ENCODE measurements at regions not wholly inside any gene's neighbourhood (a gene's known extent, or its start where the extent isn't known, plus 50 kb on each side); places are given as distances from the start of the nearest gene placed in this dataset.

DNA sequence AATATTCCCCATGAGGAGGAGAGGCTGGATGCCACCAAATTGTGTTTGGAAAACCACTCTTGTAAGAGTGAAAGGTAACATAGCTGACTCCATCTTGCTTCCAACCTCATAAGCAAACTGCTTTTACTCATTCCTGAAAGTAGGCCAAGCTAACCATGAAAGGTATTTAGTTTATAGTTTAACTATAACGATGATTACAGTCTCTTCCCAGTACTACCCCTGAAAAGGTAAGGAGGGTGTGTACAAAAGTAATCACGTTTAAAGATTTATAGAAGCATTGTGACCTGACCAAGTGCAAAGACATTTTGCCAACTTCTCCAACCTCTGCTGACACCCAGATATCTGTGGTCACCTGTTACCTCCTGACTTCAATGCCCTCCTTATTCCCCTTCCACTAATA, 122.6 kb downstream of the CD8B2 start:
- DNase-seq (ENCODE audit: low read depth): no peak
- Histone ChIP-seq H3K36me3 (ENCODE audit: control insufficient read depth, insufficient read depth, low read length) (no peaks in the 10 kb centered on the region), H3K27me3 (ENCODE audit: control insufficient read depth, insufficient read depth, low read length) (no peaks in the 10 kb centered on the region), H3K4me3 (ENCODE audit: low read depth, low read length) (no peak overlapping the region)
- POLR2A ChIA-PET: no interaction called here
- CTCF ChIA-PET: no interaction called here
- TF ChIP-seq, protein P1, sequence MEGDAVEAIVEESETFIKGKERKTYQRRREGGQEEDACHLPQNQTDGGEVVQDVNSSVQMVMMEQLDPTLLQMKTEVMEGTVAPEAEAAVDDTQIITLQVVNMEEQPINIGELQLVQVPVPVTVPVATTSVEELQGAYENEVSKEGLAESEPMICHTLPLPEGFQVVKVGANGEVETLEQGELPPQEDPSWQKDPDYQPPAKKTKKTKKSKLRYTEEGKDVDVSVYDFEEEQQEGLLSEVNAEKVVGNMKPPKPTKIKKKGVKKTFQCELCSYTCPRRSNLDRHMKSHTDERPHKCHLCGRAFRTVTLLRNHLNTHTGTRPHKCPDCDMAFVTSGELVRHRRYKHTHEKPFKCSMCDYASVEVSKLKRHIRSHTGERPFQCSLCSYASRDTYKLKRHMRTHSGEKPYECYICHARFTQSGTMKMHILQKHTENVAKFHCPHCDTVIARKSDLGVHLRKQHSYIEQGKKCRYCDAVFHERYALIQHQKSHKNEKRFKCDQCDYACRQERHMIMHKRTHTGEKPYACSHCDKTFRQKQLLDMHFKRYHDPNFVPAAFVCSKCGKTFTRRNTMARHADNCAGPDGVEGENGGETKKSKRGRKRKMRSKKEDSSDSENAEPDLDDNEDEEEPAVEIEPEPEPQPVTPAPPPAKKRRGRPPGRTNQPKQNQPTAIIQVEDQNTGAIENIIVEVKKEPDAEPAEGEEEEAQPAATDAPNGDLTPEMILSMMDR (IDR thresholded peaks at IDR 0.05; ENCODE audit: insufficient read depth, low read depth, low read length): no peak

- H3K4me3 ChIP-seq (ENCODE audit: low read depth, low read length): no peak overlapping the region
- TF ChIP-seq, protein P1 (IDR thresholded peaks at IDR 0.05; ENCODE audit: insufficient read depth, low read depth, low read length): no peak
Observed at GRCh38 chr2:106614511-106615291, 127.5 kb downstream of the CD8B2 start.

DNA sequence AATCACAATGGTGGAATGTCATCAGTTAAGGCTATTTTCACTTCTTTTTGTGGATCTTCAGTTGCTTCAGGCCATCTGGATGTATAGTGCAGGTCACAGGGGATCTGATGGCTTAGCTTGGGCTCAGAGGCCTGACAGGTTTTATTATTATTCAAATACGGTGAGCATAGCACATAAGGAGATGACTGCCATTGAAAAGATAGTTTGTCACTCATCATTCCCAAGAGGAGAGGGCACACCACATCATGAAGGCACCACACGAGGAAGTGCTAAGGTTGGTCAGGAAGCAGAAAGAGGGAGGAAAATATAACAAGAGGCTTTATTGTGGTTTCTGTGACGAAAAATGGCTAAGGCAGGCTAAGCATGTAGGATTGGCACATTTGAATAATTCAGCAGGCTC, 131.4 kb downstream of the CD8B2 start:
- POLR2A ChIA-PET: no interaction called here
- TF ChIP-seq, protein P1 (IDR thresholded peaks at IDR 0.05; ENCODE audit: insufficient read depth, low read depth, low read length): no peak
- CTCF ChIA-PET: no interaction called here

More at GRCh38 chr2:106614511-106615291, 127.5 kb downstream of the CD8B2 start:
- DNase-seq (ENCODE audit: low read depth): no peak
- ChIA-PET CTCF (no interaction called here), POLR2A (no interaction called here)
- Histone ChIP-seq H3K27me3 (ENCODE audit: control insufficient read depth, insufficient read depth, low read length) (no peaks in the 10 kb centered on the region), H3K36me3 (ENCODE audit: control insufficient read depth, insufficient read depth, low read length) (no peaks in the 10 kb centered on the region)

DNA sequence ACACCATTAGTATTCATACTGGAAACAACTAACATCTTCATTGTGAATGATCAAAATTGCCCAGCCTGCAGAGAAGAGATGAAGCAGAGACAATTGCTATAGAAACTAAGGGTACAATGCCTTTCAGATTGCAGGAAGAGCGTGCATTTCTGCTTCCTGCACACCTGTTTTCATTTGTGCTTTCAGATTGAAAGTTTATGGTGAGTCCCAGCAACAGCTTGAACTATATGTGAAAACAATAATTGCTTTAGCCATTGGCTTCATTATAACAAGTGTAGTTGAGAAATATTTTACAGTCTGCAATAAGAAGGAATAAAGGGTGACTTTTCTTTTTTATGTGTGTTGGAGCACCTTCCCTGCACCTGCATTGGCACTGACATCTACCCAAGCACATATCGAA, 136.3 kb downstream of the CD8B2 start:
- no peaks in the 10 kb centered on the region for H3K27me3 ChIP-seq (ENCODE audit: control insufficient read depth, insufficient read depth, low read length)
- no peaks in the 10 kb centered on the region for H3K36me3 ChIP-seq (ENCODE audit: control insufficient read depth, insufficient read depth, low read length)
- TF ChIP-seq, protein P1 (IDR thresholded peaks at IDR 0.05; ENCODE audit: insufficient read depth, low read depth, low read length): no peak
- no peak for DNase-seq (ENCODE audit: low read depth)
- CTCF ChIA-PET: no interaction called here
- no peak overlapping the region for H3K4me3 ChIP-seq (ENCODE audit: low read depth, low read length)
- POLR2A ChIA-PET: no interaction called here

More for the DNA sequence above, 131.4 kb downstream of the CD8B2 start:
- Histone ChIP-seq H3K27me3 (ENCODE audit: control insufficient read depth, insufficient read depth, low read length) (no peaks in the 10 kb centered on the region), H3K36me3 (ENCODE audit: control insufficient read depth, insufficient read depth, low read length) (no peaks in the 10 kb centered on the region), H3K4me3 (ENCODE audit: low read depth, low read length) (no peak overlapping the region)
- DNase-seq (ENCODE audit: low read depth): no peak

DNA sequence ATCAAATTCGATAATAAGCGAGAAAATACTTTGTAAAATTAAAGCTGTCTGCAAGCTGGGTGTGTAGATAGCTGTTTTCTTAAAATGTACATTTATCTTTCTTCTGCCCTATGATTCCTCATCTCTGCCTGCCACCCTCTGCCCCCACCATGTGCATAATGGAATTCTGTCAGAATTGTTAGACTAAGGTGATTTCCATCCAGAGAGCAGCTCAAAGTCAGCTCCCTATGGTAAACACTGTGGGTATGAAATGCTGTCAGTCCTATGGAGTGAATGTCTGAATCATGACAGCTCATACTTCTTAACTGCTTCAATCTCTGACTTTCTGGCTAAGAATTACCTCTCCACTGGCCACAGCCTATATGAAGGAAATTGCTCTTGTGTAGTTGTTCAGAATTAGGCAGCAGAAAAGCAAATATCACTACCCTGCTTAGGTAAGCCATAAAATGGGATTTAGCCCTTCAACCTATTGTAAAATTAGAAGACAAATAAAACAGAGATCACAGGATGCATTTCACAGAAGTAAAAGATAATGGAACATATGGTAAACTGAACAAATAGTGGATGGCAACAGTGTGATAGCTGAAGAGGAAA, 137.7 kb downstream of the CD8B2 start:
- ChIA-PET POLR2A (no interaction called here), CTCF (no interaction called here)
- no peaks in the 10 kb centered on the region for H3K36me3 ChIP-seq (ENCODE audit: control insufficient read depth, insufficient read depth, low read length)
- no peaks in the 10 kb centered on the region for H3K27me3 ChIP-seq (ENCODE audit: control insufficient read depth, insufficient read depth, low read length)
- DNase-seq (ENCODE audit: low read depth): no peak
- no peak overlapping the region for H3K4me3 ChIP-seq (ENCODE audit: low read depth, low read length)
- TF ChIP-seq, protein P1 (IDR thresholded peaks at IDR 0.05; ENCODE audit: insufficient read depth, low read depth, low read length): no peak

Data from BJ (cell line).